Parathyroid adenoma (tissue), 2 donors: ENCODE measurements at regions not wholly inside any gene's neighbourhood (a gene's known extent, or its start where the extent isn't known, plus 50 kb on each side); places are given as distances from the start of the nearest gene placed in this dataset.

Source experiments
- H2AFZ ChIP-seq: fragments of 300-600 bp; sonication (generic); one replicate; pipeline ENCODE4 v1.7.0; 2017; ENCODE audit warnings: antibody characterized with exemption, mild to moderate bottlenecking
- H3K27ac ChIP-seq: fragments of 300-600 bp; sonication (generic); one replicate; pipeline ENCODE4 v1.7.0; 2017
- H3K27me3 ChIP-seq: fragments of 300-600 bp; sonication (generic); one replicate; pipeline ENCODE4 v1.7.0; 2017; ENCODE audit warnings: low read length; ENCODE audit not compliant: control insufficient read depth, insufficient read depth
- H3K36me3 ChIP-seq: fragments of 300-600 bp; sonication (generic); one replicate; pipeline ENCODE4 v1.7.0; 2017; ENCODE audit warnings: low read length; ENCODE audit not compliant: control insufficient read depth, insufficient read depth
- H3K4me1 ChIP-seq: fragments of 300-600 bp; sonication (generic); one replicate; pipeline ENCODE4 v1.7.0; 2017; ENCODE audit warnings: control low read depth
- H3K4me2 ChIP-seq: fragments of 300-600 bp; sonication (generic); one replicate; pipeline ENCODE4 v1.7.0; 2017; ENCODE audit warnings: low read length
- H3K4me3 ChIP-seq: fragments of 300-600 bp; sonication (generic); one replicate; pipeline ENCODE4 v1.7.0; 2017; ENCODE audit warnings: low read depth, low read length
- H3K79me2 ChIP-seq: fragments of 300-600 bp; sonication (generic); one replicate; pipeline ENCODE4 v1.7.0; 2017; ENCODE audit warnings: control low read depth
- H3K9ac ChIP-seq: fragments of 300-600 bp; sonication (generic); one replicate; pipeline ENCODE4 v1.7.0; 2017; ENCODE audit warnings: mild to moderate bottlenecking
- H3K9me3 ChIP-seq: fragments of 300-600 bp; sonication (generic); one replicate; pipeline ENCODE4 v1.7.0; 2017; ENCODE audit warnings: low read length; ENCODE audit not compliant: control insufficient read depth
- TF ChIP-seq, protein P1 (sequence below): fragments of 300-600 bp; sonication (generic); IDR thresholded peaks from one replicate; pipeline ENCODE4 v1.7.0; 2017; ENCODE audit warnings: antibody characterized with exemption, mild to moderate bottlenecking
- donor health status: primary hyperparathyroidism.

DNA sequence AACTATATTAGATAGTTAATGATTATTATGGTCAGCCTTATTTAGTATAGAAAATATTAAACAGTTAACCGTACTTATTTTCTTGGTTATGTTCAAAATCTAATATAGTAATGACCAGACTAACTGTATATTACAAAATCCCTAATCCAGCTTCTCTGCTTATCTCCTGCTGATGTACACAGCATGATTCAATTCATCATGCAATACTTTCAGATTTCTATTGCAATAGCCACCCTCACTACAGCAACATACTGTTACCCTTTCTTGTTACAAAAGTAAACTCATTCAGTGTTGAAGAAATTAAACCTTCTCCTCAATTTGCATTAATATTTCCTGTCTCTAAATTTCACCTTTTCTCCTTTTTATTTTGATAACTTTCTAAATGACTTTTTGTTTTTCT is 1375.0 kb upstream of the NUDT12 start:
- no peaks in the 10 kb centered on the region for H3K79me2 ChIP-seq
- no peaks in the 10 kb centered on the region for H3K27me3 ChIP-seq
- no peak overlapping the region for H3K4me2 ChIP-seq
- no peaks in the 10 kb centered on the region for H3K9me3 ChIP-seq
- TF ChIP-seq, protein P1, sequence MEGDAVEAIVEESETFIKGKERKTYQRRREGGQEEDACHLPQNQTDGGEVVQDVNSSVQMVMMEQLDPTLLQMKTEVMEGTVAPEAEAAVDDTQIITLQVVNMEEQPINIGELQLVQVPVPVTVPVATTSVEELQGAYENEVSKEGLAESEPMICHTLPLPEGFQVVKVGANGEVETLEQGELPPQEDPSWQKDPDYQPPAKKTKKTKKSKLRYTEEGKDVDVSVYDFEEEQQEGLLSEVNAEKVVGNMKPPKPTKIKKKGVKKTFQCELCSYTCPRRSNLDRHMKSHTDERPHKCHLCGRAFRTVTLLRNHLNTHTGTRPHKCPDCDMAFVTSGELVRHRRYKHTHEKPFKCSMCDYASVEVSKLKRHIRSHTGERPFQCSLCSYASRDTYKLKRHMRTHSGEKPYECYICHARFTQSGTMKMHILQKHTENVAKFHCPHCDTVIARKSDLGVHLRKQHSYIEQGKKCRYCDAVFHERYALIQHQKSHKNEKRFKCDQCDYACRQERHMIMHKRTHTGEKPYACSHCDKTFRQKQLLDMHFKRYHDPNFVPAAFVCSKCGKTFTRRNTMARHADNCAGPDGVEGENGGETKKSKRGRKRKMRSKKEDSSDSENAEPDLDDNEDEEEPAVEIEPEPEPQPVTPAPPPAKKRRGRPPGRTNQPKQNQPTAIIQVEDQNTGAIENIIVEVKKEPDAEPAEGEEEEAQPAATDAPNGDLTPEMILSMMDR: no peak
- no peaks in the 10 kb centered on the region for H3K36me3 ChIP-seq
- H2AFZ ChIP-seq: peak overlapping the region; percentile 36
- H3K4me3 ChIP-seq: no peak overlapping the region
- H3K27ac ChIP-seq: no peak overlapping the region
- no peak overlapping the region for H3K9ac ChIP-seq
- no peaks in the 10 kb centered on the region for H3K4me1 ChIP-seq

DNA sequence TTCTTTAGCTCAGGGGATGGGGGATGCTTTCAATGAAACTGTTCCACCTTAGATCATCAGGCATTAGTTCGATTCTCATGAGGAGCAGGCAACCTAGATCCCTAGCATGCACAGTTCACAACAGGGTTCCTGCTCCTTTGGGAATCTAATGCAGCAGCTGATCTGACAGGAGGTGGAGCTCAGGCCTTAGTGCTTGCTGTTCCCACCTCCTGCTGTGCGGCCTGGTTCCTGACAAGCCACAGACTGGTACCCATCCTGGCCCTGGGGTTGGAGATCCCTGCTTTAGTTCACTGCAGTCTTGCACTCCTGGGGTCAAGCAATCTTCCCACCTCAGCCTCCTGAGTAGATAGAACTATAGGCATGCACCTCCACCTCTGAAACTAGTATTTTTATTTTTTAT is 1369.8 kb upstream of the NUDT12 start:
- H3K27ac ChIP-seq: no peak overlapping the region
- no peak overlapping the region for H3K9ac ChIP-seq
- no peaks in the 10 kb centered on the region for H3K27me3 ChIP-seq
- H3K79me2 ChIP-seq: no peaks in the 10 kb centered on the region
- no peak overlapping the region for H3K4me3 ChIP-seq
- H3K4me2 ChIP-seq: no peak overlapping the region
- no peaks in the 10 kb centered on the region for H3K36me3 ChIP-seq
- TF ChIP-seq, protein P1: no peak
- no peaks in the 10 kb centered on the region for H3K9me3 ChIP-seq
- H3K4me1 ChIP-seq: no peaks in the 10 kb centered on the region
- H2AFZ ChIP-seq: no peak overlapping the region

DNA sequence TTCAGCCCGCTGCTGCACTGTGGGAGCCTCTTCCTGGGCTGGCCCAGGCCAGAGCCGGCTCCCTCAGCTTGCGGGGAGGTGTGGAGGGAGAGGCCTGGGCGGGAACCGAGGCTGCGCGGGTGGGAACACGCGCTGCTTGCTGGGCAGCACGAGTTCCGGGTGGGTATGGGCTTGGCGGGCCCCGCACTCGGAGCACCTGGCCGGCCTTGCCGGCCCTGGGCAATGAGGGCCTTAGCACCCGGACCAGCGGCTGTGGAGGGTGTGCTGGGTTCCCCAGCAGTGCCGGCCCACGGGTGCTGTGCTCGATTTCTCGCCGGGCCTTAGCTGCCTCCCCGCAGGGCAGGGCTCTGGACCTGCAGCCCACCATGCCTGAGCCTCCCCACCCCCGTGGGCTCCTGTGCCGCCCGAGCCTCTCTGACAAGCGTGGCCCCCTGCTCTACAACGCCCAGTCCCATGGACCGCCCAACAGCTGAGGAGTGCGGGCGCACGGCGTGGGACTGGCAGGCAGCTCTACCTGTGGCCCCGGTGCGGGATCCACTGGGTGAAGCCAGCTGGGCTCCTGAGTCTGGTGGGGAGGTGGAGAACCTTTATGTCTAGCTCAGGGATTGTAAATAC is 1366.4 kb upstream of the NUDT12 start:
- TF ChIP-seq, protein P1: no peak
- no peaks in the 10 kb centered on the region for H3K79me2 ChIP-seq

GRCh38 chr5:104915226-104915625 is 1352.6 kb upstream of the NUDT12 start:
- Histone ChIP-seq H3K4me1 (no peaks in the 10 kb centered on the region), H3K27me3 (no peaks in the 10 kb centered on the region), H2AFZ (no peak overlapping the region), H3K79me2 (no peaks in the 10 kb centered on the region), H3K36me3 (no peaks in the 10 kb centered on the region), H3K9me3 (peaks cover 3% of the 10 kb centered on the region), H3K27ac (no peak overlapping the region), H3K4me3 (no peak overlapping the region), H3K9ac (no peak overlapping the region), H3K4me2 (no peak overlapping the region)
- TF ChIP-seq, protein P1: no peak

More for the DNA sequence above, 1366.4 kb upstream of the NUDT12 start:
- Histone ChIP-seq H3K9ac (no peak overlapping the region), H3K4me3 (no peak overlapping the region), H2AFZ (no peak overlapping the region), H3K27ac (no peak overlapping the region), H3K4me1 (no peaks in the 10 kb centered on the region), H3K9me3 (no peaks in the 10 kb centered on the region), H3K27me3 (no peaks in the 10 kb centered on the region), H3K36me3 (no peaks in the 10 kb centered on the region), H3K4me2 (no peak overlapping the region)

GRCh38 chr5:104914536-104915070 is 1352.0 kb upstream of the NUDT12 start:
- Histone ChIP-seq H3K36me3 (no peaks in the 10 kb centered on the region), H3K79me2 (no peaks in the 10 kb centered on the region), H2AFZ (no peak overlapping the region), H3K4me1 (no peaks in the 10 kb centered on the region), H3K4me3 (no peak overlapping the region), H3K9me3 (peaks cover 3% of the 10 kb centered on the region), H3K4me2 (no peak overlapping the region), H3K27ac (no peak overlapping the region), H3K27me3 (no peaks in the 10 kb centered on the region), H3K9ac (no peak overlapping the region)
- TF ChIP-seq, protein P1: no peak
